ENCODE measurements at regions not wholly inside any gene's neighbourhood (a gene's known extent, or its start where the extent isn't known, plus 50 kb on each side); places are given as distances from the start of the nearest gene placed in this dataset.

GRCh38 chr6:143607974-143608373 is 69.8 kb upstream of the PHACTR2 start:
- no peak overlapping the region for H4K8ac ChIP-seq (ENCODE audit: extremely low read depth, insufficient read depth, low read length)
- ChIA-PET POLR2A (ENCODE audit: partially characterized antibody) (interaction anchor here (1.2 kb wide), 1 partner anchor 12 kb away, joined by 3 read pairs; no protein-coding TSS in a partner anchor), CTCF (ENCODE audit: partially characterized antibody) (interaction anchor here (1.0 to 1.4 kb wide), 2 partner anchors 28 to 32 kb away, joined by 4 read pairs; no protein-coding TSS in a partner anchor)
- no peak overlapping the region for H2AFZ ChIP-seq (ENCODE audit: low read length)
- no peak overlapping the region for H2AK5ac ChIP-seq (ENCODE audit: low read depth, low read length)
- no peak overlapping the region for H3K14ac ChIP-seq (ENCODE audit: insufficient read length)
- H3K4ac ChIP-seq (replicated peaks; ENCODE audit: insufficient read length, low read depth, low read length) = no peak overlapping the region
- H2BK5ac ChIP-seq (ENCODE audit: low read depth, low read length) = no peak overlapping the region; the same call in 1 of the 2 replicates
- WGBS, 2 experiments (ENCODE audit: extremely low coverage in 1 of 2, insufficient coverage in 1 of 2, insufficient read length in 1 of 2, insufficient replicate concordance in 2 of 2, low coverage in 1 of 2, low lambda C conversion rate in 2 of 2, missing lambda C conversion rate in 1 of 2) = 90% methylated on average over 7 of the region's 7 CpGs; no CpG with 5 or more reads in 1 of the 2 experiments
- H3K9ac ChIP-seq (replicated peaks in 1 of 4; ENCODE audit: extremely low read depth in 1 of 4, low read depth in 3 of 4, low read length in 3 of 4) = no peak overlapping the region
- H2BK20ac ChIP-seq (ENCODE audit: low read length) = peak overlapping the region; percentile 84; the same call in 1 of the 2 replicates
- no peak overlapping the region for H3K23ac ChIP-seq (ENCODE audit: insufficient read length)
- DNase-seq (ENCODE audit: low read depth in 1 of 2, low spot score in 2 of 2) = no peak
- no peaks in the 10 kb centered on the region for H4K20me1 ChIP-seq (replicated peaks in 1 of 2; ENCODE audit: control insufficient read depth in 1 of 2, insufficient read depth in 2 of 2, low read length in 2 of 2)
- no peaks in the 10 kb centered on the region for H3K23me2 ChIP-seq (ENCODE audit: low read depth, low read length)
- peak overlapping the region; percentile 21; the same call in 1 of the 2 replicates for H2BK12ac ChIP-seq (ENCODE audit: low read depth, low read length)
- H4K5ac ChIP-seq (ENCODE audit: insufficient read length, low read depth, low read length) = no peak overlapping the region
- H3K79me2 ChIP-seq (ENCODE audit: control insufficient read depth in 1 of 2, insufficient read depth in 2 of 2, low read length in 2 of 2) = no peaks in the 10 kb centered on the region
- no peak overlapping the region for H3K56ac ChIP-seq (replicated peaks; ENCODE audit: insufficient read length, low read depth, low read length)
- H3K27ac ChIP-seq (ENCODE audit: low read depth, low read length) = no peak overlapping the region
- FAIRE-seq = no peak
- no peak overlapping the region for H3K4me3 ChIP-seq (ENCODE audit: extremely low read depth in 1 of 4, insufficient read depth in 2 of 4, low read depth in 3 of 4, low read length in 4 of 4)
- H3K9me3 ChIP-seq (ENCODE audit: insufficient read depth in 2 of 2, low read depth in 1 of 2, low read length in 1 of 2) = no peaks in the 10 kb centered on the region
- no peaks in the 10 kb centered on the region for H3K27me3 ChIP-seq (replicated peaks in 1 of 4; ENCODE audit: control insufficient read depth in 3 of 4, extremely low read depth in 1 of 4, insufficient read depth in 3 of 4, low read length in 3 of 4)
- no peak overlapping the region for H2BK15ac ChIP-seq (ENCODE audit: low read length)
- no peak overlapping the region for H2BK120ac ChIP-seq (replicated peaks; ENCODE audit: low read depth, low read length)
- no peaks in the 10 kb centered on the region for H3K79me1 ChIP-seq (ENCODE audit: low read depth, low read length)
- no peak for TF ChIP-seq YY1 (IDR thresholded peaks at IDR 0.05; ENCODE audit: low read depth, low read length)
- TF ChIP-seq HDAC6 (IDR thresholded peaks at IDR 0.05; ENCODE audit: low read depth, low read length) = no peak
- no peak for TF ChIP-seq KDM1A (IDR thresholded peaks at IDR 0.05; ENCODE audit: borderline replicate concordance, low read length)
- no peak for TF ChIP-seq MAFK (IDR thresholded peaks at IDR 0.05; ENCODE audit: low read depth, low read length)
- no peak for TF ChIP-seq SP1 (IDR thresholded peaks at IDR 0.05; ENCODE audit: low read depth, low read length)
- TF ChIP-seq JUND (IDR thresholded peaks at IDR 0.05; ENCODE audit: low read length) = no peak
- TF ChIP-seq SP4 (IDR thresholded peaks at IDR 0.05; ENCODE audit: low read length) = no peak
- H4K91ac ChIP-seq (replicated peaks; ENCODE audit: insufficient read length, low read length) = no peak overlapping the region
- no peak overlapping the region for H3K18ac ChIP-seq (ENCODE audit: extremely low read depth, low read length)
- no peak overlapping the region for H3K4me2 ChIP-seq (ENCODE audit: insufficient read depth in 1 of 2, low read depth in 2 of 2, low read length in 2 of 2)
- H3K4me1 ChIP-seq (replicated peaks in 1 of 4; ENCODE audit: control insufficient read depth in 3 of 4, insufficient read depth in 4 of 4, low read length in 3 of 4) = peaks cover 0 to 5% (median 2%) of the 10 kb centered on the region in 4 experiments; a peak in 2 of 7 replicates
- H3K36me3 ChIP-seq (ENCODE audit: control insufficient read depth in 2 of 4, insufficient read depth in 4 of 4, low read length in 3 of 4) = no peaks in the 10 kb centered on the region

Data from H1 (cell line).